ENCODE measurements at regions not wholly inside any gene's neighbourhood (a gene's known extent, or its start where the extent isn't known, plus 50 kb on each side); places are given as distances from the start of the nearest gene placed in this dataset.

GRCh38 chrX:117215683-117216082, 752.9 kb upstream of the CT83 start:
- no peak for DNase-seq

GRCh38 chrX:117196481-117196880, 733.7 kb upstream of the CT83 start:
- DNase-seq: no peak

GRCh38 chrX:117147249-117147648, 684.5 kb upstream of the CT83 start:
- no peak for DNase-seq

- no peak for DNase-seq
Observed at GRCh38 chrX:117138070-117138469, 675.3 kb upstream of the CT83 start.

GRCh38 chrX:117134983-117135382, 672.2 kb upstream of the CT83 start:
- no peak for DNase-seq

- DNase-seq: no peak
Observed at GRCh38 chrX:117120700-117121099, 657.9 kb upstream of the CT83 start.

- DNase-seq: no peak
Observed at GRCh38 chrX:117096528-117096927, 633.8 kb upstream of the CT83 start.

- no peak for DNase-seq
Observed at GRCh38 chrX:117095393-117095792, 632.6 kb upstream of the CT83 start.

GRCh38 chrX:117094149-117094548, 631.4 kb upstream of the CT83 start:
- no peak for DNase-seq

- DNase-seq: no peak
Observed at GRCh38 chrX:117093319-117093718, 630.5 kb upstream of the CT83 start.

- DNase-seq: no peak
Observed at GRCh38 chrX:117092641-117093040, 629.9 kb upstream of the CT83 start.

GRCh38 chrX:117063224-117063623, 600.4 kb upstream of the CT83 start:
- DNase-seq: no peak

GRCh38 chrX:117059848-117060247, 597.1 kb upstream of the CT83 start:
- no peak for DNase-seq

- DNase-seq: no peak
Observed at GRCh38 chrX:117053260-117053659, 590.5 kb upstream of the CT83 start.

GRCh38 chrX:117038918-117039440, 576.2 kb upstream of the CT83 start:
- no peak for DNase-seq

- no peak for DNase-seq
Observed at GRCh38 chrX:117010243-117010642, 547.5 kb upstream of the CT83 start.

- DNase-seq: no peak
Observed at GRCh38 chrX:117002981-117003380, 540.2 kb upstream of the CT83 start.

- no peak for DNase-seq
Observed at GRCh38 chrX:116975517-116975916, 512.7 kb upstream of the CT83 start.

GRCh38 chrX:116972362-116972761, 509.6 kb upstream of the CT83 start:
- DNase-seq: no peak

GRCh38 chrX:116961872-116962582, 499.3 kb upstream of the CT83 start:
- DNase-seq: peak; percentile 0

GRCh38 chrX:116930311-116930710, 467.5 kb upstream of the CT83 start:
- no peak for DNase-seq

GRCh38 chrX:116897526-116897925, 434.8 kb upstream of the CT83 start:
- DNase-seq: no peak

- no peak for DNase-seq
Observed at GRCh38 chrX:116881961-116882360, 419.2 kb upstream of the CT83 start.

- no peak for DNase-seq
Observed at GRCh38 chrX:116873671-116874070, 410.9 kb upstream of the CT83 start.

- DNase-seq: no peak
Observed at GRCh38 chrX:116872931-116873330, 410.2 kb upstream of the CT83 start.

All from NCI-H1694 treated with DMSO at 0.1 percent for 48 hours (cell line).